GM18870 (cell line): ENCODE measurements at regions not wholly inside any gene's neighbourhood (a gene's known extent, or its start where the extent isn't known, plus 50 kb on each side); places are given as distances from the start of the nearest gene placed in this dataset.

Experiments used
- ATAC-seq: cut with Tn5 transposase; IDR thresholded peaks from one replicate; pipeline ENCODE4 v1.9.1; 2021; ENCODE audit warnings: moderate library complexity; ENCODE audit not compliant: unreplicated experiment

- no peak for ATAC-seq
Observed at GRCh38 chr2:192854706-192855105, 660.0 kb upstream of the TMEFF2 start.

GRCh38 chr2:192854031-192854430, 659.3 kb upstream of the TMEFF2 start:
- ATAC-seq = no peak

- ATAC-seq = no peak
Observed at GRCh38 chr2:192828947-192829346, 634.2 kb upstream of the TMEFF2 start.

GRCh38 chr2:192828175-192828574, 633.4 kb upstream of the TMEFF2 start:
- no peak for ATAC-seq

GRCh38 chr2:192827735-192828134, 633.0 kb upstream of the TMEFF2 start:
- ATAC-seq = no peak

GRCh38 chr2:192814376-192814775, 619.6 kb upstream of the TMEFF2 start:
- ATAC-seq = no peak

GRCh38 chr2:192813341-192813740, 618.6 kb upstream of the TMEFF2 start:
- no peak for ATAC-seq

GRCh38 chr2:192809173-192809572, 614.4 kb upstream of the TMEFF2 start:
- no peak for ATAC-seq

- ATAC-seq = no peak
Observed at GRCh38 chr2:192783643-192784042, 588.9 kb upstream of the TMEFF2 start.

- ATAC-seq = no peak
Observed at GRCh38 chr2:192775459-192776262, 580.9 kb upstream of the TMEFF2 start.

GRCh38 chr2:192775011-192775410, 580.3 kb upstream of the TMEFF2 start:
- ATAC-seq = no peak

- ATAC-seq = no peak
Observed at GRCh38 chr2:192773044-192773443, 578.3 kb upstream of the TMEFF2 start.

GRCh38 chr2:192749611-192750200, 555.0 kb upstream of the TMEFF2 start:
- ATAC-seq = no peak

- no peak for ATAC-seq
Observed at GRCh38 chr2:192741889-192742288, 547.2 kb upstream of the TMEFF2 start.

- ATAC-seq = no peak
Observed at GRCh38 chr2:192735447-192735846, 540.7 kb upstream of the TMEFF2 start.

GRCh38 chr2:192729369-192729768, 534.6 kb upstream of the TMEFF2 start:
- ATAC-seq = no peak

GRCh38 chr2:192725991-192726390, 531.3 kb upstream of the TMEFF2 start:
- no peak for ATAC-seq

GRCh38 chr2:192719629-192720028, 524.9 kb upstream of the TMEFF2 start:
- ATAC-seq = no peak

GRCh38 chr2:192718340-192718739, 523.6 kb upstream of the TMEFF2 start:
- no peak for ATAC-seq

- no peak for ATAC-seq
Observed at GRCh38 chr2:192700934-192701333, 506.2 kb upstream of the TMEFF2 start.

GRCh38 chr2:192697880-192698279, 503.1 kb upstream of the TMEFF2 start:
- ATAC-seq = no peak

GRCh38 chr2:192696857-192697256, 502.1 kb upstream of the TMEFF2 start:
- peak; percentile 55 for ATAC-seq

- no peak for ATAC-seq
Observed at GRCh38 chr2:192687015-192687414, 492.3 kb upstream of the TMEFF2 start.
